Globus pallidus (tissue), 1 donor: ENCODE measurements at regions not wholly inside any gene's neighbourhood (a gene's known extent, or its start where the extent isn't known, plus 50 kb on each side); places are given as distances from the start of the nearest gene placed in this dataset.

ENCODE experiments used
- DNase-seq: peaks from one replicate; pipeline ENCODE4 v3.0.0-alpha.2; 2015; ENCODE audit warnings: low spot score

- no peak for DNase-seq
These were observed 63.0 kb downstream of the C5orf15 start for GRCh38 chr5:133905424-133905823.

GRCh38 chr5:133904641-133905040, 63.8 kb downstream of the C5orf15 start:
- peak; percentile 37 for DNase-seq

DNA sequence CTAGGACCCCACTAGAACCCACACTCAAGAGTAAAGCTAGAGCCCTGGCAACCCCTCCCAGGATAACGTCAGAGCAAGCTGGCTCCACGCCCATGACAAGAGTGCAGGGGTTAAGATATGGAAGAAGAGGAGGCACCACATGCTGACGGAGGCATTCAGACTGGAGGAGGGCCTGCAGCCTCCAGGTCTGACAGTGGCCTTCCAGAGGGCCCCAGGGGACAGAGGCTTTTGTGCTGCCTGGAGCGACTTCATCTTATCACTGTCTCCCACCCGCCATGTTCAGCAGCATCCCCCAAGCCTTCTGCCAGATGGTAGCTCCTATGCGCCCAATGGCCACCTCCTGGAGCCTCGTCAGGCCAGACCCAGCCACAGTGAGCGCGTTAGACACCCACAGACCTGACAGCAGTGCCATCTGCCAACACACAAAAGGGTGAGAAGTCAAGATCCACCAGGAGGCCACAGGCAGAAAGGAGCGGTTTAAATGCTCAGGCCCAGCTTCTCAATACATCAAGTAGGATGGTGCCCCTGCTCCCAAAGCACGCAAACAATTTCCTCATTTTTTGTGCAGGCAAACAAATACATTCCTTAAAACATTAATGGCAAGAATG, 65.8 kb downstream of the C5orf15 start:
- no peak for DNase-seq

DNA sequence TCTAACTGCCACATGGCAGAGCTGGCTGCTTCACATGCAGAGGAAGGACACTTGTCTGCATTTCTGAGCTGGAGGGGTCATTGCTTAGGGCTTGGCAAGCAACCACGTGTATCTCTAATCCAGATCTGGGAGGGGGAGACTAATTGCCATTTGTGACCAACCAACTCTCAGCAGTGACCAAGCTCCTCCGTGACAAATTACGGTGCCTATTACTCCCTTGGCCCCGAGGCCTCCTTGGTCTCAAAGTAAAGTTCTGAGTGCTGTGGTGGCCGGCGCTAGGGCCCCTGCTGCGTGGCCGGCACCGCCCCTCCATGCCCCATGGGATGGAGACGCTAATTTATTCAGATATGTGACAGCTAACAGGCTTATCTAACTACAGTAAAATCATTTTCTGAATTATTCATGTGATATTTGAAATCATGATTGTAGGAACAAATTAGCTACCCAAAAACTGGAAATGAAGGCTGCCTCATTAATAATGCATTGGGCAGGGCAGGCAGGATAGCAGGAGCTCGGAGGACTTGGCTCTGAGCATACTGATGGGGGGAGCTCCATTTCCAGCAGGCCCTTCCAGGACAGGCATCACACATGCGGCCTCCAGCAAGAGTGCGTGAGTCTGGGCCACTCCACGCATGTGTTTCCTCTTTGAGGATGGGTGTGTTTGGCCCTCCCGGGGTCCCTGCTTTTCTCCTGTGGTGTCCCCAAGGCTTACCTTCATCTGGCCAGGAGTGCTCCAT, 67.7 kb downstream of the C5orf15 start:
- DNase-seq: no peak

DNA sequence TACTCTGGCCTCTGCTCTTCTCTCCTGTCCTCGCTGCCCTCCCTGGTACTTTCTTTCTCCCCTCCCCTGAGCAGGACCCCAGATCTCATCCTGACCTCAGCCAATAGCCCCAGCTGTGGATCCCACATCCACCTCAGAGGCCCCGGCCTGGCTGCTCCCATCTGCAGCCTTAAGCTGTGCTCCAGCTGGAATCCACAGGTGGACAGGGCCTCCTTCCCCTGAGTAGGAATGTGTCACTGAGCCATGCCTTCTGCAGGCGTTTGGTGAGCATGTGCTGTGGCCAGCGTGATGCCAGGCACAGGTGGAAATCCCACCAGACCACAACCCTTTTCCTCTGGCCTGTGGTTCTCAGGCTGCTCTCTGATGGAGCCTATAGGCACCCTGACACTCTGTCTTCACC, 68.9 kb downstream of the C5orf15 start:
- no peak for DNase-seq

- no peak for DNase-seq
These were observed 70.0 kb downstream of the C5orf15 start for GRCh38 chr5:133898440-133898839.

DNA sequence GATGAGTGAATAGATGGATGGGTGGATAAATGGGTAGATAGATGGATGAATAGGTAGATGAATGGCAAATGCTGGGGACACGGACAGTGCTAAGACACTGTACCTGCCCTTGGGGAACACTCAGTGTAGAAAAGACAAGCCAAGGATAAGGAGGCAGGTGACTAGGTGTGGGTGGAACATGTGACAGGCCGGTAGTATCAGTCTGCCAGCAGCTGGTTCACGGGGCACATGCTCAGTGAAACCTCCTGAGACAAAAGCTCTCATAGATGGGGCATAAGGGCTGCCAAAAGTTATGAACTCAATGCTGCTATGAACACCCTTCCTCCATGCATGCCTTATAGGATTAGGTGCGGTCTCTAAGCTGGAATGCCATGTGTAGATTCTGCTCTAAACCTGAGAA, 71.0 kb downstream of the C5orf15 start:
- DNase-seq: no peak

- no peak for DNase-seq
These were observed 71.6 kb downstream of the C5orf15 start for GRCh38 chr5:133896873-133897272.

DNA sequence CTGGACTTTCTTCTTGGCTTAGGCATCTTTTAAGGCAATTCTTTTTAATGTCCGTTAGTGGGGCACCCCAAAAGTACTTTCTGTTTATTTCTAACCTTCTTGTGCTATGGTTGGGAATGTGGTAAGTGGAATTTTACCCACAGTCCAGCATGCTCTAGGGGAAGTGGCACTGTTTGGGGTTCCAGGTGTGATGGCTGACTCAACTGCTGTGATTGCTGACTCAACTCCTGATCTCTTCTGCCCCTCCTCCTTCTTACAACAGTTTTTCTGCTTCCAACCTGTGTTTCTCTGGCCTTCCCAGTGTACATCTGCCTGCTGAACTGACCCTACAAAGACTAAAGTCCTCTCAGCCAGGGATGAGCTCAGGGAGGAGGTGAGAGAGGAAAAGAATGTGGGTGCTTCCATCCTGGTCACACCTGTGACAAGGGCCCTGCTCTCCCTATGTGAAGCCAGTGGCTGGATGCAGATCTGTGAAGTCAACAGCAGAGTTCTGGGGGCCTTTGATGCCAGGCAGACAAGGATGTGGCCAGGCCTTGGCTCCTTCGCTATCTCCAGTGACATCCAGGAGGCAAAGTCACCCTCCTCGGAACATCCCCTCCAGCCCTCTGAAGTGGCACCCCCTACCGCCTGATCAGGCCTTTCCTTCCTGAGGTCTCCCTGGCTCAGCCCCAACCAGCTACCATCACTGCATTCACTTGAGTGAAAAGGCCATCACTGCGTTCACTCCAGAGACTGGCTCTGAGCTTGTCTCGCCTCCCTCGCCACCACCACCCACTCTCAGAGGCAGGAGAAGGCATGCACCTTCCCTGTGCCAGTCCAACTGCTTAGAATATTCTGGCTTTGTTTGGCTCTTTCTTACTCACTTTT, 72.2 kb downstream of the C5orf15 start:
- no peak for DNase-seq

- no peak for DNase-seq
These were observed 74.3 kb downstream of the C5orf15 start for GRCh38 chr5:133894143-133894542.

GRCh38 chr5:133892774-133893173, 75.7 kb downstream of the C5orf15 start:
- no peak for DNase-seq

- no peak for DNase-seq
These were observed 76.1 kb downstream of the C5orf15 start for GRCh38 chr5:133892306-133892705.

DNA sequence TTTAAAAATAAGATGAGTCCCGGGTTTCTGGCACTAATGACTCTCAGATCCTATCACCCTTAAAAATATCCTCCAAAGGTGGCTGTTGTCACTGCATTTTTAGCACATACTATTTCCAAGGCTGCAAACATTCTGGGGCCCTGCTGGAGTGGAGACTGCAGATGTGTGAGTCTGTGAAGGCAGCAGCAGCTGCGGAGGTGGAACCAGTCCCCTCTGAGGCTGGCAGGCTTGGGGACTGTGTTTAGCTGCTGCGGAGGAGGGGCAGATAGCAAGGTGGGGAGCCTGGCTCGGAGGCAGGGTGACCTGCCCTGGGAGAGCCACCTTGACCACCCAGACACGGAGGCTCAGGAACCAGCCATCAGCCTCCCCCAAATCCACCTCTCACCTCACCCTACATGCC, 77.0 kb downstream of the C5orf15 start:
- DNase-seq: no peak

- DNase-seq: no peak
These were observed 77.6 kb downstream of the C5orf15 start for GRCh38 chr5:133890776-133891280.

- DNase-seq: no peak
These were observed 78.1 kb downstream of the C5orf15 start for GRCh38 chr5:133890314-133890713.

DNA sequence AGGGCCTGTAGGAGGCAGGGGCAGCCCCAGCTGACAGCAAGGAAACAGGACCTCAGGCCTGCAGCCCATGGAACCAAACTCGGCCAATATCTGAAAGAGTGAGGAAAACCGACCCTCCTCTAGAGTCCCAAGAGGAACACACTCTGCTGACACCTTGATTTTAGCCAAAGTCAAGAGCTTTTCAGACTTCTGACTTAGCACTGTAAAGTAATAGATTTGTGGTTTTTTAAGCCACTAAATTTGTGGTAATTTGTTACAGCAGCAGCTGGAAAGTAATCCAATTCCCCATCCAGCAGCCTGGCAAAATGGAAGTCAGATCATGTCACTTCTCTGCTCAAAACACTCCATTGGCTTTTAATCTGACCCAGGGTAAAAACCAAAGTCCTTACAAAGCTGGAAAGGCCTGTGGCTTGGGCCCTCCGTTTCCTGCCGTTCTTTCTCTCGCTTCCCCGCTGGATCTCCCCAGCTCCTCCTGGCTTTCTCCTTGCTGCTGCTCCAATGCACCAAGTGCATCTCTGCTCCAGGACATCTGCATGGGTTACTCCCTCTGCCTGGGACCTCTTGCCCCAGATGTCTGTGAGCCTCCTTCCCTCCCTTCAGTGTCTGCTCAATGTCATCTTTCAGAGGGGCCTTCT, 79.0 kb downstream of the C5orf15 start:
- no peak for DNase-seq

GRCh38 chr5:133888625-133888991, 79.8 kb downstream of the C5orf15 start:
- DNase-seq: no peak

GRCh38 chr5:133885566-133885965, 82.9 kb downstream of the C5orf15 start:
- DNase-seq: no peak

DNA sequence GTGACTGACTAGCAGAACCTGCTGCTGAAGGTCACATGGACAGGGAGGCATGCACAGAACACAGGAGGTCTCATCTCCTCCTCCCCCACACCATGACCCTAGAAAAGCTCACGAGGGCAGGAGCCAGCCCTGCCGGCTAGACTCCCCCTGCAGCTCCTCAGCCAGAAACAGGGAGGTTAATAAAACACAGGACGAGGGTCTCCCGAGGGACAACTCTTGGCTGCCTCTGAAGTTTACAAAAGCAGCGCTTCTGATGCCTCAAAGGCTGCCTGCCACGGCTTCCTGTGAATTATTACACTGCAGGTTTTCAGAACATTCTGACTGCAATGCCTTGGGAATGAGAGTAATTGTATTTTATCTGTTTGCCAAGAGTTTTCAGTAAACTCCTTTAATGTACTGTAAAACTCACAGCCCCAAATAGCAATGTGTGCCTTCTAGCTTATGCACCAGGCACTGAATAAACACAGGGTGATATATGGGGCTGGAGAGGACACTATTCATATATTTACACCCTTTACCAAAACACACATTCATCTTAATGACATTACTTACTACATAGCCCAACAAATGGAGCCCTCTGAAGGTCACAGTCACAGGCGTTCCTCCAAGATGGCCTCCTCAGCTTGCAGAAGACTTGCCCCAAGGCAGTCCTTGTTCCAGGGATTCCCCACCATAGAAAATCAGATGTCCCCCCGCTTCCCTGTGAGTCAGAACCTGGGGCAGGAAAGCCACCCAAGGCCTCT, 83.7 kb downstream of the C5orf15 start:
- DNase-seq: no peak

DNA sequence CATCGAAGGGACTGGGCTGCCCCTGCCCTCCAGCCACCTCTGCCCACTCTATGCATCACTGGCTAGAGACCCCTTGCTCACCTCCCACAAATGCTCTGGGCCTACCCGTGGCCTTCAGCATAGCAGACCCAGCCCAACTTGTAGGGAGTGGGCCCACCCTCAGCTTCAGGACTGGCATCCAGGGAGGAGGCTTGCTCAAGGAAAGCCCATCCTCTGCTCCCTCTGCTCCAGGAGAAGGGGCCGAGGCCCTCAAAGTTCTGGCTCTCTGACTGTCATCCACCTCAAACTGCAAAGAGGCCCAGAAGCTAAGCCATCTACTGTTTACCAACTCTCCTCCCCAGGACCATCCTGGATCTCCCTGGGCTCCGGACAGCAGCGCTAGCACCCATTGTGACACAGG, 84.5 kb downstream of the C5orf15 start:
- no peak for DNase-seq

- DNase-seq: no peak
These were observed 85.6 kb downstream of the C5orf15 start for GRCh38 chr5:133882846-133883245.

- DNase-seq: no peak
These were observed 86.1 kb downstream of the C5orf15 start for GRCh38 chr5:133882389-133882695.
